ENCODE measurements at regions not wholly inside any gene's neighbourhood (a gene's known extent, or its start where the extent isn't known, plus 50 kb on each side); places are given as distances from the start of the nearest gene placed in this dataset.

GRCh38 chr2:17272170-17272569, 246.1 kb downstream of the RAD51AP2 start:
- Histone ChIP-seq H3K4me3 (no peak overlapping the region), H3K27me3 (ENCODE audit: insufficient read depth) (no peaks in the 10 kb centered on the region), H3F3A (replicated peaks; ENCODE audit: low read depth) (no peaks in the 10 kb centered on the region), H3K27ac (ENCODE audit: low read depth) (no peak overlapping the region), H4K20me1 (replicated peaks; ENCODE audit: insufficient read depth) (no peaks in the 10 kb centered on the region), H3K4me1 (ENCODE audit: insufficient read depth) (no peaks in the 10 kb centered on the region), H3K9me2 (ENCODE audit: insufficient read depth) (peaks cover 10% of the 10 kb centered on the region; the same call in 1 of the 2 replicates), H3K36me3 (ENCODE audit: insufficient read depth) (no peaks in the 10 kb centered on the region), H3K4me2 (no peak overlapping the region), H2AFZ (no peak overlapping the region), H3K79me2 (replicated peaks; ENCODE audit: insufficient read depth) (no peaks in the 10 kb centered on the region)
- Mint-ChIP-seq H3K27ac (no peak overlapping the region), H3K4me1 (no peaks in the 10 kb centered on the region), H3K36me3 (ENCODE audit: low read depth) (no peaks in the 10 kb centered on the region), H3K27me3 (ENCODE audit: insufficient read depth, low read depth, poor library complexity) (no peaks in the 10 kb centered on the region), H3K4me3 (no peak overlapping the region), H3K9me3 (0 out of 3 replicates have a peak, but pooled peaks cover 3% of the 10 kb centered on the region)
- DNase-seq (ENCODE audit: low spot score) = no peak
- TF ChIP-seq ZNF114 (CRISPR knock-in tag; IDR thresholded peaks at IDR 0.05) (no peak), EZH2phosphoT487 (IDR thresholded peaks at IDR 0.05; ENCODE audit: unreplicated experiment) (no peak), NANOG (IDR thresholded peaks at IDR 0.05; ENCODE audit: borderline replicate concordance) (no peak)
- TF ChIP-seq, protein P1, sequence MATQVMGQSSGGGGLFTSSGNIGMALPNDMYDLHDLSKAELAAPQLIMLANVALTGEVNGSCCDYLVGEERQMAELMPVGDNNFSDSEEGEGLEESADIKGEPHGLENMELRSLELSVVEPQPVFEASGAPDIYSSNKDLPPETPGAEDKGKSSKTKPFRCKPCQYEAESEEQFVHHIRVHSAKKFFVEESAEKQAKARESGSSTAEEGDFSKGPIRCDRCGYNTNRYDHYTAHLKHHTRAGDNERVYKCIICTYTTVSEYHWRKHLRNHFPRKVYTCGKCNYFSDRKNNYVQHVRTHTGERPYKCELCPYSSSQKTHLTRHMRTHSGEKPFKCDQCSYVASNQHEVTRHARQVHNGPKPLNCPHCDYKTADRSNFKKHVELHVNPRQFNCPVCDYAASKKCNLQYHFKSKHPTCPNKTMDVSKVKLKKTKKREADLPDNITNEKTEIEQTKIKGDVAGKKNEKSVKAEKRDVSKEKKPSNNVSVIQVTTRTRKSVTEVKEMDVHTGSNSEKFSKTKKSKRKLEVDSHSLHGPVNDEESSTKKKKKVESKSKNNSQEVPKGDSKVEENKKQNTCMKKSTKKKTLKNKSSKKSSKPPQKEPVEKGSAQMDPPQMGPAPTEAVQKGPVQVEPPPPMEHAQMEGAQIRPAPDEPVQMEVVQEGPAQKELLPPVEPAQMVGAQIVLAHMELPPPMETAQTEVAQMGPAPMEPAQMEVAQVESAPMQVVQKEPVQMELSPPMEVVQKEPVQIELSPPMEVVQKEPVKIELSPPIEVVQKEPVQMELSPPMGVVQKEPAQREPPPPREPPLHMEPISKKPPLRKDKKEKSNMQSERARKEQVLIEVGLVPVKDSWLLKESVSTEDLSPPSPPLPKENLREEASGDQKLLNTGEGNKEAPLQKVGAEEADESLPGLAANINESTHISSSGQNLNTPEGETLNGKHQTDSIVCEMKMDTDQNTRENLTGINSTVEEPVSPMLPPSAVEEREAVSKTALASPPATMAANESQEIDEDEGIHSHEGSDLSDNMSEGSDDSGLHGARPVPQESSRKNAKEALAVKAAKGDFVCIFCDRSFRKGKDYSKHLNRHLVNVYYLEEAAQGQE (IDR thresholded peaks at IDR 0.05; ENCODE audit: unreplicated experiment) = no peak
- ATAC-seq = no peak

GRCh38 chr2:17271416-17271815, 246.8 kb downstream of the RAD51AP2 start:
- peaks cover 10% of the 10 kb centered on the region; the same call in 1 of the 2 replicates for H3K9me2 ChIP-seq (ENCODE audit: insufficient read depth)

More at GRCh38 chr2:17271416-17271815, 246.8 kb downstream of the RAD51AP2 start:
- Histone ChIP-seq H3K4me3 (no peak overlapping the region), H3F3A (replicated peaks; ENCODE audit: low read depth) (no peaks in the 10 kb centered on the region), H3K27ac (ENCODE audit: low read depth) (no peak overlapping the region), H2AFZ (no peak overlapping the region), H3K79me2 (replicated peaks; ENCODE audit: insufficient read depth) (no peaks in the 10 kb centered on the region), H3K4me1 (ENCODE audit: insufficient read depth) (no peaks in the 10 kb centered on the region), H4K20me1 (replicated peaks; ENCODE audit: insufficient read depth) (no peaks in the 10 kb centered on the region), H3K4me2 (no peak overlapping the region), H3K27me3 (ENCODE audit: insufficient read depth) (no peaks in the 10 kb centered on the region), H3K36me3 (ENCODE audit: insufficient read depth) (no peaks in the 10 kb centered on the region)
- no peak for DNase-seq (ENCODE audit: low spot score)
- Mint-ChIP-seq H3K4me1 (no peaks in the 10 kb centered on the region), H3K4me3 (no peak overlapping the region), H3K27me3 (ENCODE audit: insufficient read depth, low read depth, poor library complexity) (no peaks in the 10 kb centered on the region), H3K36me3 (ENCODE audit: low read depth) (no peaks in the 10 kb centered on the region), H3K9me3 (0 out of 3 replicates have a peak, but pooled peaks cover 3% of the 10 kb centered on the region), H3K27ac (no peak overlapping the region)
- TF ChIP-seq JUNB (IDR thresholded peaks at IDR 0.05; ENCODE audit: unreplicated experiment) (no peak), EZH2phosphoT487 (IDR thresholded peaks at IDR 0.05; ENCODE audit: unreplicated experiment) (no peak), NANOG (IDR thresholded peaks at IDR 0.05; ENCODE audit: borderline replicate concordance) (no peak), CREB1 (CRISPR knock-in tag; IDR thresholded peaks at IDR 0.05; ENCODE audit: low read depth) (no peak), ZNF331 (CRISPR knock-in tag; IDR thresholded peaks at IDR 0.05; ENCODE audit: low read depth) (no peak), EZH2 (IDR thresholded peaks at IDR 0.05; ENCODE audit: low read depth, unreplicated experiment) (no peak), ZNF114 (CRISPR knock-in tag; IDR thresholded peaks at IDR 0.05) (no peak), STAT1 (IDR thresholded peaks at IDR 0.05; ENCODE audit: unreplicated experiment) (no peak), POLR2AphosphoS5 (IDR thresholded peaks at IDR 0.05; ENCODE audit: low read depth) (no peak)
- TF ChIP-seq, protein P2, sequence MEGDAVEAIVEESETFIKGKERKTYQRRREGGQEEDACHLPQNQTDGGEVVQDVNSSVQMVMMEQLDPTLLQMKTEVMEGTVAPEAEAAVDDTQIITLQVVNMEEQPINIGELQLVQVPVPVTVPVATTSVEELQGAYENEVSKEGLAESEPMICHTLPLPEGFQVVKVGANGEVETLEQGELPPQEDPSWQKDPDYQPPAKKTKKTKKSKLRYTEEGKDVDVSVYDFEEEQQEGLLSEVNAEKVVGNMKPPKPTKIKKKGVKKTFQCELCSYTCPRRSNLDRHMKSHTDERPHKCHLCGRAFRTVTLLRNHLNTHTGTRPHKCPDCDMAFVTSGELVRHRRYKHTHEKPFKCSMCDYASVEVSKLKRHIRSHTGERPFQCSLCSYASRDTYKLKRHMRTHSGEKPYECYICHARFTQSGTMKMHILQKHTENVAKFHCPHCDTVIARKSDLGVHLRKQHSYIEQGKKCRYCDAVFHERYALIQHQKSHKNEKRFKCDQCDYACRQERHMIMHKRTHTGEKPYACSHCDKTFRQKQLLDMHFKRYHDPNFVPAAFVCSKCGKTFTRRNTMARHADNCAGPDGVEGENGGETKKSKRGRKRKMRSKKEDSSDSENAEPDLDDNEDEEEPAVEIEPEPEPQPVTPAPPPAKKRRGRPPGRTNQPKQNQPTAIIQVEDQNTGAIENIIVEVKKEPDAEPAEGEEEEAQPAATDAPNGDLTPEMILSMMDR (conservative IDR thresholded peaks at IDR 0.05; ENCODE audit: low read depth in 2 of 2) = no peak
- TF ChIP-seq, protein P1 (IDR thresholded peaks at IDR 0.05; ENCODE audit: unreplicated experiment) = no peak
- ATAC-seq = no peak

Measured in GM23338 (cell line).